ENCODE measurements at regions not wholly inside any gene's neighbourhood (a gene's known extent, or its start where the extent isn't known, plus 50 kb on each side); places are given as distances from the start of the nearest gene placed in this dataset.

DNA sequence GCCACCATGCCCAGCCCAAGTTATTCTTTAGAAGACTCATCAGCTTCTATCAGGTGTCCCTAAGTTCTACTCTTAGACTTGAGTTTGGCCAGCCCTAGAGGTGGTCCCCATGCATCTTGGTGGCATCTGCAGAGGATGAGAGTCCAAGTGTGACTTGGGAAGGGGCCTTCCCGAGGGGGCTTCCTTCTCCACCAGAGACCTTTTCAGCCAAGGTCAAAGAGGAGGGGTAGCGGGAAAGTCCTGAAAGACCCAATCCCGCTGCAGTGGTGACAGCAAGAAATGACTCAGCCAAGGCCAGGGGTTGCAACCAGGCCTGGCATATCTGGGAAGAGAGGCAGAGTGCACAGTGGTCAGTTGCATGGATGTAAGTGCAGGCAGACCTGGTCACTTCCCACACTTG lies 61.7 kb upstream of the MGMT start:
- no peak for DNase-seq (ENCODE audit: low spot score)

DNA sequence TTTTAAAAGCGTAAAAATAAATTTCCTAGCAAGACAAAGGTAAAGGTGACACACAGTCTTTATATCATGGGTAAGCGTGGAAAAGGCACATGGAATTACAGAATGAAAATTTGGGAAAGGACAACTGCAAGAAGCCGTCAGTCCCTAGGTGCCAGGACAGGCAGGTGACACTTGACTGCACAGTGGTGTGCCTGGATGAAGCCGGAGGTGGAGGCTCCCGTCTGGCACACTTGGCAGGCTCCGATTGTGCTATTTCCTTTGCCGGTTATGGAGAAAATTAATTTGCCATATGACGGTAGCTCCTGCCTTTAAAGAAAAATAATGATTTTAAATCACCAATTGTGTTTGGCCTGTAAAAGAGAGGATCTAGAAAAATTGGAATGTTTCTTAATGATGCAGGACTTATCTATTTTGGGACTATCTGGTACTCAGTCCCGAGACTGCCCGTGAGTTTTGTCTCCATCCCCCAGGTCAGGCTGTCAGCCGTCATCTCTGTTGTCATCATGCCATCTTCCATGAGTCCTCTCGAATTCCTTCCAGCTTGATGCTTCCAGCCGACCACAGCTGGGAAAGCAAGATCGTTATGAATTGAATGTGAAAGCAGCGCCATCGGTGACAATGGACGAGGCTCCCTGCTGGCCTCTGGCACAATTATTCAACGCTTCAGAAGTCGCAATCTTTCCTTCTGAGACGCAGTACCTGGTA lies 56.2 kb upstream of the MGMT start:
- no peak for DNase-seq (ENCODE audit: low spot score)

- no peak for DNase-seq (ENCODE audit: low spot score)
These were observed 55.7 kb upstream of the MGMT start for GRCh38 chr10:129411393-129411705.

DNA sequence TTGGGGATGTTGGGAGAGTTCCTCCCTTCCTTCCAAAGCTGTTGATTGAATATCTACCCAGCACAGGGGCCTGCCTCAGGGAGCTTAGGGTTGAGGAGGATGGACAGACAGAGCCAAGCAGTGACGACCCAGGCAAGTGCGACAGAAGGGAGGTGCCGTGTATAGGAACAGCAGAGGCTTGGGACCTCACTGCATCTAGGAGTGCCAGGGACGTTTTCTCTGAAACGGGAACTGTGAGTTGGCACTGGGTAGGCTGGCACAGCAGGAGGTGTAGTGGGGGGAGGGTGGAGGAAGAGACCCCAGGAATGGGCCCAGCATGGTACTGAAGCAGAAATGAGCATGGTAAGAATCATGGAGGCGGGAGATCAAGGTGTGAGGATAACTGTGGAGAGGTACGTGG lies 55.3 kb upstream of the MGMT start:
- no peak for DNase-seq (ENCODE audit: low spot score)

DNA sequence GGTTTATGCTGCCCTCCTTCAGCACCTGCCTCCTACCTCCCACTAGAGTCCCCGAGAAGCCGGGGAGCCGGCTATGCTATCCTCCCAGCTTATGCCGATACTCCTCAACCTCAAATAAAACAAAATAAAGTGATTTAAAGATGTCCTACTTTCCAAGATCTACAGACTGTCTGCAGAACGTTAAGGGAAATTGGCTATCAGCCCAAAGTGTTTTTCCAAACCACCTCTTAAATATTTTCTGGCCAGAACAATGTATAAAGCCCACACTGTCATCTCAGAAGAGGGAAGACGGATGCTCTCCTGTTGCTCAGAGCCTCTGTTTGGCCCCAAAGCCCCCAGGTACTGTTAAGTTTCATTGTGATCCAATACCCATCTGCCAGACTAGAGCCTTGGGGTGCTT lies 54.0 kb upstream of the MGMT start:
- DNase-seq (ENCODE audit: low spot score) = no peak

DNA sequence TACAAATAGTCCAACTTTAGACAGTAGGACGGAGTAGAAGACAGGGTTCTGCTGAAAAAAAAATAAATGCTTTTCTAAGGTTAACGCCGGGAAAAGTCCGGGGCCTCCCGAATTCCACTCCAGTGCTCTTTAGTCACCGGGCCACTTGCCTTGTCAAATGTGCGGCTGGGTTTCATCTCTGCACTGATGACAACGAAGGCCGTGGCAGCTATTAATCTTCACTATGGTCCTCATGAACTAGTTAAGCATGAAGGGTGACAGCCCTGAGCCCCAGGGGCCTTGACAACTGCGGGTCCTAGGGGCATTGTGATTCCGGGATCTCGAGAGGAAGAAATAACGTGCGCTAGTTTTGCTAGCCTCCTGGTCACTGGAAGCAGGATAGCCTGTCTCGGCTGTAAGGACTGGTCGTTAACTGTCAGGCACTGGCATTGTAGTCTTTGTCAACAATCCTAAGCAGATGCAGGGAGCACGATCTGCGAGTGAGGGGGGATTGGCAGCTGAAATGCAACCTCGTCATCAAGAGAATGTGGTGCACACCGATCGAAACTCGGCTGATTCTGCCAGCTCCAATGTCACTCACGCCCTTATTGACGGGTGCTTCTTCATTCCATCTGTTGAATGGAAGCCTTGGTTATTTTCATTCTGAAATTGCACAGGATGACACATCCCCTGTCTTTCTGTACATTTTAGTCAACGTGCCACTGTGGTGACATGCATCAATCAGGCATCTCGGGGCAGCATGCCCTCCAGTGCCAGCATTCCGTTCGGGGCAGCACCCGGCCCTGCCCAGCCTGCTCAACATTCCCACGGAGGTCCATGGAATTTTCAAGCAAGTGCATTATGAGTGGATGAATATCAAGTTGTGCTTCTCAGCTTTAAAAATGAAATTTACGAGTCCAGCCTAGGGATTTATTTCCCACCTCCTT lies 51.6 kb upstream of the MGMT start:
- no peak for DNase-seq (ENCODE audit: low spot score)

DNA sequence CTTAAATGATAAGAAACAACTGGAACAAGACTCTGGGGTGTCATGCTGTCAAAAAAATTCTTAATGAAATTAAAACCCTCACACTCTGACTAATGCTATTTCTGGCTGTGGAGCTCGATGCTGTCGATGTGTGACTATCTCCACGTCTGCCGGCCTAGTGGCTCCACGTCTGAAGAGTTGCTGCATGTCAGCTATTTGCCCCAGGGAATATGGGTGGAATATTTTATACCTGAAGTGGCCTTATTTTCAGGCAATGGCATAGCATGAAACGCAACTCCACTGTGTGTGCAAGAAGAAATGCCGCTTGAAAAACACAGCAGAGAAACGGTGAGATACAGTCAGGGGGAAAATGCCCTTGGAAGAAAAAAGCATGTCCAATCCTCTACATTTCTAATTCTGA lies 50.9 kb upstream of the MGMT start:
- no peak for DNase-seq (ENCODE audit: low spot score)

GRCh38 chr10:129416956-129417765 lies 49.9 kb upstream of the MGMT start:
- no peak for DNase-seq (ENCODE audit: low spot score)
